ENCODE measurements at regions not wholly inside any gene's neighbourhood (a gene's known extent, or its start where the extent isn't known, plus 50 kb on each side); places are given as distances from the start of the nearest gene placed in this dataset.

- ChIA-PET CTCF (interaction anchor here (0.7 to 4.5 kb wide), 8 partner anchors 12 to 780 kb away, joined by 3 to 37 read pairs (median 4); no protein-coding TSS in a partner anchor), POLR2A (no interaction called here)
- Histone ChIP-seq H3K4me3 (ENCODE audit: control insufficient read depth in 1 of 7, extremely low read depth in 1 of 7, insufficient read depth in 4 of 7, low read depth in 2 of 7, low read length in 6 of 7) (no peak overlapping the region), H3K4me1 (ENCODE audit: control extremely low read depth in 1 of 4, control insufficient read depth in 4 of 4, insufficient read depth in 4 of 4, low read length in 3 of 4) (no peaks in the 10 kb centered on the region), H3K27ac (ENCODE audit: insufficient read depth in 1 of 2, low read depth in 1 of 2, low read length in 2 of 2, poor library complexity in 1 of 2, severe bottlenecking in 2 of 2) (no peak overlapping the region), H3K36me3 (ENCODE audit: control insufficient read depth in 4 of 4, insufficient read depth in 4 of 4, low read length in 3 of 4) (no peaks in the 10 kb centered on the region), H3K9me3 (ENCODE audit: control extremely low read depth in 1 of 5, control insufficient read depth in 4 of 5, insufficient read depth in 2 of 5, low read depth in 1 of 5, low read length in 4 of 5) (no peaks in the 10 kb centered on the region), H3K27me3 (replicated peaks in 2 of 5; ENCODE audit: control insufficient read depth in 4 of 5, insufficient read depth in 5 of 5, low read length in 4 of 5) (no peaks in the 10 kb centered on the region)
- WGBS (ENCODE audit: insufficient coverage), result 93% methylated on average over 2 of the region's 3 CpGs
- no peak for DNase-seq
Observed at GRCh38 chr12:39102474-39103209, 197.3 kb upstream of the CPNE8 start.

GRCh38 chr12:39095636-39096330, 190.4 kb upstream of the CPNE8 start:
- POLR2A ChIA-PET, result no interaction called here
- Histone ChIP-seq H3K4me1 (ENCODE audit: control extremely low read depth in 1 of 4, control insufficient read depth in 4 of 4, insufficient read depth in 4 of 4, low read length in 3 of 4) (no peaks in the 10 kb centered on the region), H3K27ac (ENCODE audit: insufficient read depth in 1 of 2, low read depth in 1 of 2, low read length in 2 of 2, poor library complexity in 1 of 2, severe bottlenecking in 2 of 2) (no peak overlapping the region), H3K36me3 (ENCODE audit: control insufficient read depth in 4 of 4, insufficient read depth in 4 of 4, low read length in 3 of 4) (no peaks in the 10 kb centered on the region), H3K4me3 (ENCODE audit: control insufficient read depth in 1 of 7, extremely low read depth in 1 of 7, insufficient read depth in 4 of 7, low read depth in 2 of 7, low read length in 6 of 7) (no peak overlapping the region), H3K27me3 (replicated peaks in 2 of 5; ENCODE audit: control insufficient read depth in 4 of 5, insufficient read depth in 5 of 5, low read length in 4 of 5) (no peaks in the 10 kb centered on the region), H3K9me3 (ENCODE audit: control extremely low read depth in 1 of 5, control insufficient read depth in 4 of 5, insufficient read depth in 2 of 5, low read depth in 1 of 5, low read length in 4 of 5) (no peaks in the 10 kb centered on the region)
- CTCF ChIA-PET, result interaction anchor here (0.8 kb wide), 1 partner anchor 9 kb away, joined by 4 read pairs; no protein-coding TSS in a partner anchor
- no peak for DNase-seq
- 100% methylated on average over 2 of the region's 2 CpGs for WGBS (ENCODE audit: insufficient coverage)

- H3K4me1 ChIP-seq (ENCODE audit: control extremely low read depth in 1 of 4, control insufficient read depth in 4 of 4, insufficient read depth in 4 of 4, low read length in 3 of 4), result no peaks in the 10 kb centered on the region
- H3K4me3 ChIP-seq (ENCODE audit: control insufficient read depth in 1 of 7, extremely low read depth in 1 of 7, insufficient read depth in 4 of 7, low read depth in 2 of 7, low read length in 6 of 7), result no peak overlapping the region
- POLR2A ChIA-PET, result no interaction called here
- H3K9me3 ChIP-seq (ENCODE audit: control extremely low read depth in 1 of 5, control insufficient read depth in 4 of 5, insufficient read depth in 2 of 5, low read depth in 1 of 5, low read length in 4 of 5), result no peaks in the 10 kb centered on the region
- no CpG with 5 or more reads among the region's 1 CpG for WGBS (ENCODE audit: insufficient coverage)
- no peaks in the 10 kb centered on the region for H3K36me3 ChIP-seq (ENCODE audit: control insufficient read depth in 4 of 4, insufficient read depth in 4 of 4, low read length in 3 of 4)
- no peak for DNase-seq
- H3K27ac ChIP-seq (ENCODE audit: insufficient read depth in 1 of 2, low read depth in 1 of 2, low read length in 2 of 2, poor library complexity in 1 of 2, severe bottlenecking in 2 of 2), result no peak overlapping the region
- peaks cover 0 to 3% (median 0%) of the 10 kb centered on the region in 5 experiments for H3K27me3 ChIP-seq (replicated peaks in 2 of 5; ENCODE audit: control insufficient read depth in 4 of 5, insufficient read depth in 5 of 5, low read length in 4 of 5)
- CTCF ChIA-PET, result interaction anchor here (1.6 kb wide), 1 partner anchor 22 kb away, joined by 4 read pairs; no protein-coding TSS in a partner anchor
Observed at GRCh38 chr12:39081910-39082309, 176.5 kb upstream of the CPNE8 start.

GRCh38 chr12:39077226-39077625, 171.8 kb upstream of the CPNE8 start:
- no peak for DNase-seq
- ChIA-PET CTCF (interaction anchor here (0.8 kb wide), 1 partner anchor 27 kb away, joined by 3 read pairs; no protein-coding TSS in a partner anchor), POLR2A (no interaction called here)
- 86% methylated on average over 1 of the region's 2 CpGs for WGBS (ENCODE audit: insufficient coverage)
- no peak overlapping the region for H3K27ac ChIP-seq (ENCODE audit: insufficient read depth in 1 of 2, low read depth in 1 of 2, low read length in 2 of 2, poor library complexity in 1 of 2, severe bottlenecking in 2 of 2)
- H3K4me1 ChIP-seq (ENCODE audit: control extremely low read depth in 1 of 4, control insufficient read depth in 4 of 4, insufficient read depth in 4 of 4, low read length in 3 of 4), result no peaks in the 10 kb centered on the region
- H3K27me3 ChIP-seq (replicated peaks in 2 of 5; ENCODE audit: control insufficient read depth in 4 of 5, insufficient read depth in 5 of 5, low read length in 4 of 5), result peaks cover 0 to 3% (median 0%) of the 10 kb centered on the region in 5 experiments
- H3K36me3 ChIP-seq (ENCODE audit: control insufficient read depth in 4 of 4, insufficient read depth in 4 of 4, low read length in 3 of 4), result no peaks in the 10 kb centered on the region
- H3K4me3 ChIP-seq (ENCODE audit: control insufficient read depth in 1 of 7, extremely low read depth in 1 of 7, insufficient read depth in 4 of 7, low read depth in 2 of 7, low read length in 6 of 7), result no peak overlapping the region
- H3K9me3 ChIP-seq (ENCODE audit: control extremely low read depth in 1 of 5, control insufficient read depth in 4 of 5, insufficient read depth in 2 of 5, low read depth in 1 of 5, low read length in 4 of 5), result no peaks in the 10 kb centered on the region

GRCh38 chr12:39074063-39074462, 168.7 kb upstream of the CPNE8 start:
- peaks cover 0 to 1% (median 0%) of the 10 kb centered on the region in 5 experiments for H3K9me3 ChIP-seq (ENCODE audit: control extremely low read depth in 1 of 5, control insufficient read depth in 4 of 5, insufficient read depth in 2 of 5, low read depth in 1 of 5, low read length in 4 of 5)
- no peaks in the 10 kb centered on the region for H3K36me3 ChIP-seq (ENCODE audit: control insufficient read depth in 4 of 4, insufficient read depth in 4 of 4, low read length in 3 of 4)
- no peak overlapping the region for H3K4me3 ChIP-seq (ENCODE audit: control insufficient read depth in 1 of 7, extremely low read depth in 1 of 7, insufficient read depth in 4 of 7, low read depth in 2 of 7, low read length in 6 of 7)
- CTCF ChIA-PET, result no interaction called here
- no CpG with 5 or more reads among the region's 2 CpGs for WGBS (ENCODE audit: insufficient coverage)
- no peaks in the 10 kb centered on the region for H3K4me1 ChIP-seq (ENCODE audit: control extremely low read depth in 1 of 4, control insufficient read depth in 4 of 4, insufficient read depth in 4 of 4, low read length in 3 of 4)
- POLR2A ChIA-PET, result no interaction called here
- DNase-seq, result no peak
- no peak overlapping the region for H3K27ac ChIP-seq (ENCODE audit: insufficient read depth in 1 of 2, low read depth in 1 of 2, low read length in 2 of 2, poor library complexity in 1 of 2, severe bottlenecking in 2 of 2)
- peaks cover 0 to 3% (median 0%) of the 10 kb centered on the region in 5 experiments for H3K27me3 ChIP-seq (replicated peaks in 2 of 5; ENCODE audit: control insufficient read depth in 4 of 5, insufficient read depth in 5 of 5, low read length in 4 of 5)

GRCh38 chr12:39072658-39073057, 167.3 kb upstream of the CPNE8 start:
- CTCF ChIA-PET, result no interaction called here
- Histone ChIP-seq H3K4me3 (ENCODE audit: control insufficient read depth in 1 of 7, extremely low read depth in 1 of 7, insufficient read depth in 4 of 7, low read depth in 2 of 7, low read length in 6 of 7) (no peak overlapping the region), H3K27me3 (replicated peaks in 2 of 5; ENCODE audit: control insufficient read depth in 4 of 5, insufficient read depth in 5 of 5, low read length in 4 of 5) (peaks cover 0 to 3% (median 0%) of the 10 kb centered on the region in 5 experiments), H3K4me1 (ENCODE audit: control extremely low read depth in 1 of 4, control insufficient read depth in 4 of 4, insufficient read depth in 4 of 4, low read length in 3 of 4) (no peaks in the 10 kb centered on the region), H3K27ac (ENCODE audit: insufficient read depth in 1 of 2, low read depth in 1 of 2, low read length in 2 of 2, poor library complexity in 1 of 2, severe bottlenecking in 2 of 2) (no peak overlapping the region), H3K9me3 (ENCODE audit: control extremely low read depth in 1 of 5, control insufficient read depth in 4 of 5, insufficient read depth in 2 of 5, low read depth in 1 of 5, low read length in 4 of 5) (peaks cover 0 to 1% (median 0%) of the 10 kb centered on the region in 5 experiments), H3K36me3 (ENCODE audit: control insufficient read depth in 4 of 4, insufficient read depth in 4 of 4, low read length in 3 of 4) (no peaks in the 10 kb centered on the region)
- no peak for DNase-seq
- POLR2A ChIA-PET, result no interaction called here
- no CpG with 5 or more reads among the region's 2 CpGs for WGBS (ENCODE audit: insufficient coverage)

GRCh38 chr12:39071611-39072010, 166.2 kb upstream of the CPNE8 start:
- H3K36me3 ChIP-seq (ENCODE audit: control insufficient read depth in 4 of 4, insufficient read depth in 4 of 4, low read length in 3 of 4), result no peaks in the 10 kb centered on the region
- POLR2A ChIA-PET, result no interaction called here
- 88% methylated on average over 2 of the region's 4 CpGs for WGBS (ENCODE audit: insufficient coverage)
- no peak overlapping the region for H3K27ac ChIP-seq (ENCODE audit: insufficient read depth in 1 of 2, low read depth in 1 of 2, low read length in 2 of 2, poor library complexity in 1 of 2, severe bottlenecking in 2 of 2)
- no peak for DNase-seq
- no peaks in the 10 kb centered on the region for H3K27me3 ChIP-seq (replicated peaks in 2 of 5; ENCODE audit: control insufficient read depth in 4 of 5, insufficient read depth in 5 of 5, low read length in 4 of 5)
- H3K4me3 ChIP-seq (ENCODE audit: control insufficient read depth in 1 of 7, extremely low read depth in 1 of 7, insufficient read depth in 4 of 7, low read depth in 2 of 7, low read length in 6 of 7), result no peak overlapping the region
- H3K9me3 ChIP-seq (ENCODE audit: control extremely low read depth in 1 of 5, control insufficient read depth in 4 of 5, insufficient read depth in 2 of 5, low read depth in 1 of 5, low read length in 4 of 5), result peaks cover 0 to 1% (median 0%) of the 10 kb centered on the region in 5 experiments
- H3K4me1 ChIP-seq (ENCODE audit: control extremely low read depth in 1 of 4, control insufficient read depth in 4 of 4, insufficient read depth in 4 of 4, low read length in 3 of 4), result no peaks in the 10 kb centered on the region
- CTCF ChIA-PET, result no interaction called here
